MCF 10A (cell line): ENCODE measurements at regions not wholly inside any gene's neighbourhood (a gene's known extent, or its start where the extent isn't known, plus 50 kb on each side); places are given as distances from the start of the nearest gene placed in this dataset.

Source experiments
- BruUV-seq: library from RNA; stranded (reverse); fragments of 400-500 nt; replicated peaks from 2 replicates; lab custom pipeline; 2021; lab: Mats Ljungman, UMichigan
- CTCF ChIA-PET: fragments of 300-600 bp; sonication (Branson Sonifier 250); formaldehyde crosslinking; extraction: SDS; loops from one replicate; lab custom pipeline; 2021; ENCODE audit warnings: antibody characterized with exemption, inconsistent platforms; lab: Yijun Ruan, JAX
- POLR2A ChIA-PET: fragments of 300-600, 350-650 bp; sonication (Branson Sonifier 250); formaldehyde crosslinking; extraction: SDS; loops from one replicate; lab custom pipeline; 2020; ENCODE audit warnings: antibody characterized with exemption, inconsistent platforms; lab: Yijun Ruan, JAX
- DNase-seq: peaks from one replicate; pipeline ENCODE4 v3.0.0-alpha.2; 2018; ENCODE audit not compliant: unreplicated experiment
- H3K27ac Mint-ChIP-seq: one replicate; pipeline ENCODE4 v1.8.0; 2022; ENCODE audit warnings: mild to moderate bottlenecking, low read depth, mixed read lengths; ENCODE audit not compliant: unreplicated experiment
- H3K27me3 Mint-ChIP-seq: one replicate; pipeline ENCODE4 v1.8.0; 2022; ENCODE audit warnings: mixed read lengths; ENCODE audit not compliant: insufficient read depth, unreplicated experiment
- H3K36me3 Mint-ChIP-seq: one replicate; pipeline ENCODE4 v1.8.0; 2022; ENCODE audit warnings: mild to moderate bottlenecking, moderate library complexity, mixed read lengths; ENCODE audit not compliant: insufficient read depth, unreplicated experiment
- H3K4me1 Mint-ChIP-seq: one replicate; pipeline ENCODE4 v1.8.0; 2022; ENCODE audit warnings: mixed read lengths; ENCODE audit not compliant: insufficient read depth, unreplicated experiment
- H3K4me3 Mint-ChIP-seq: one replicate; pipeline ENCODE4 v1.8.0; 2022; ENCODE audit warnings: mild to moderate bottlenecking, moderate library complexity, mixed read lengths; ENCODE audit not compliant: unreplicated experiment
- H3K9me3 Mint-ChIP-seq: one replicate; pipeline ENCODE4 v1.8.0; 2022; ENCODE audit warnings: mixed read lengths; ENCODE audit not compliant: unreplicated experiment
- intact Hi-C: fragments of 100-400 bp; cut with micrococcal nuclease; formaldehyde crosslinking; loops from 2 replicates; pipeline ENCODE4 v1.14.1; 2022
- TF ChIP-seq, protein P1 (sequence below): fragments of 200-600 bp; IDR thresholded peaks from one replicate; pipeline ENCODE4 v1.8.0; 2022; ENCODE audit warnings: antibody characterized with exemption, mild to moderate bottlenecking; ENCODE audit not compliant: unreplicated experiment

GRCh38 chr10:80893256-80893655, 355.6 kb downstream of the SH2D4B start:
- H3K27me3 Mint-ChIP-seq = peaks cover 30% of the 10 kb centered on the region
- no peaks in the 10 kb centered on the region for H3K4me1 Mint-ChIP-seq
- H3K27ac Mint-ChIP-seq = no peak overlapping the region
- CTCF ChIA-PET = interaction anchor here (0.6 to 1.0 kb wide), 3 partner anchors 31 to 424 kb away, joined by 3 to 4 read pairs (median 3); no protein-coding TSS in a partner anchor
- H3K36me3 Mint-ChIP-seq = no peaks in the 10 kb centered on the region
- no peak overlapping the region for H3K4me3 Mint-ChIP-seq
- intact Hi-C loops = no loop called here
- TF ChIP-seq, protein P1, sequence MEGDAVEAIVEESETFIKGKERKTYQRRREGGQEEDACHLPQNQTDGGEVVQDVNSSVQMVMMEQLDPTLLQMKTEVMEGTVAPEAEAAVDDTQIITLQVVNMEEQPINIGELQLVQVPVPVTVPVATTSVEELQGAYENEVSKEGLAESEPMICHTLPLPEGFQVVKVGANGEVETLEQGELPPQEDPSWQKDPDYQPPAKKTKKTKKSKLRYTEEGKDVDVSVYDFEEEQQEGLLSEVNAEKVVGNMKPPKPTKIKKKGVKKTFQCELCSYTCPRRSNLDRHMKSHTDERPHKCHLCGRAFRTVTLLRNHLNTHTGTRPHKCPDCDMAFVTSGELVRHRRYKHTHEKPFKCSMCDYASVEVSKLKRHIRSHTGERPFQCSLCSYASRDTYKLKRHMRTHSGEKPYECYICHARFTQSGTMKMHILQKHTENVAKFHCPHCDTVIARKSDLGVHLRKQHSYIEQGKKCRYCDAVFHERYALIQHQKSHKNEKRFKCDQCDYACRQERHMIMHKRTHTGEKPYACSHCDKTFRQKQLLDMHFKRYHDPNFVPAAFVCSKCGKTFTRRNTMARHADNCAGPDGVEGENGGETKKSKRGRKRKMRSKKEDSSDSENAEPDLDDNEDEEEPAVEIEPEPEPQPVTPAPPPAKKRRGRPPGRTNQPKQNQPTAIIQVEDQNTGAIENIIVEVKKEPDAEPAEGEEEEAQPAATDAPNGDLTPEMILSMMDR = no peak
- POLR2A ChIA-PET = interaction anchor here (0.6 kb wide), 2 partner anchors 11 to 614 kb away, joined by 3 read pairs; no protein-coding TSS in a partner anchor
- BruUV-seq = no TSS peak
- DNase-seq = no peak
- H3K9me3 Mint-ChIP-seq = no peaks in the 10 kb centered on the region

GRCh38 chr10:80894311-80894791, 356.6 kb downstream of the SH2D4B start:
- TF ChIP-seq, protein P1 = no peak
- Mint-ChIP-seq H3K27me3 (peaks cover 30% of the 10 kb centered on the region), H3K27ac (no peak overlapping the region), H3K4me1 (no peaks in the 10 kb centered on the region), H3K36me3 (no peaks in the 10 kb centered on the region), H3K4me3 (no peak overlapping the region), H3K9me3 (no peaks in the 10 kb centered on the region)
- CTCF ChIA-PET = interaction anchor here (0.7 to 0.8 kb wide), 2 partner anchors 30 to 91 kb away, joined by 3 to 4 read pairs; no protein-coding TSS in a partner anchor
- no peak for DNase-seq
- intact Hi-C loops = no loop called here
- BruUV-seq = no TSS peak
- POLR2A ChIA-PET = no interaction called here

DNA sequence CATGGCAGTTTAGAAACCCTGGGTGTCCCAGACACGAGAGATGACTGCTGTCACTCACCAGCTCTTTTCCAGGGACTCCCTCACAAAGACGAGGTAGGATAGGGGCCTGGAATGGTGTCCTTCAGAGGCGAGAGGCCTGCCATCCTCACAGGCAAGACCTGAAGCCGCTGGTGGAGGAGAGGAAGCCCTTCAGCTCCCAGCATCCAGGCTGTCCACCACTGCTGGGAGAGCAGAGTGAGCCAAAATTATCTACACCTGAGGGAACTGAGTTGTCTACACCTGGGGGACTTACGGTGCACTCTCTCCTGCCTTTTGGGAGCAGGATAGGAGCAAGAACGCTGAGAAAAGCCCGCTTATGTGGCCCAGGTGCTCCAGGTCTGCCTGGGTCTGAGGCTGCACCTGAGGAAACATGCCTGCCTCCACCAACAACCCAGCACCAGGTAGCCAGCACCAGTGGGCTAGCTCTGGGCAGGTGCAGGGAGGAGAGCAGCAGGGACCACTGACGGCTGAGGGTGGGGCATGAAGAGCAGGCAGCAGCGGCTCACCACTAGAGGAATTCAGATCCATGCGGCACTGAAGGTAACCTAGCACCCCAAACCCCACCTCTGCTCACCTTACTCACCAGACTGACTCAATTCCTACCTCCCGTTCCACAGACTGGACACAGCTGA, 357.2 kb downstream of the SH2D4B start:
- no peaks in the 10 kb centered on the region for H3K36me3 Mint-ChIP-seq
- TF ChIP-seq, protein P1 = no peak
- no peak overlapping the region for H3K27ac Mint-ChIP-seq
- CTCF ChIA-PET = interaction anchor here (0.8 to 2.3 kb wide), 2 partner anchors 29 kb away, joined by 4 to 7 read pairs; no protein-coding TSS in a partner anchor
- intact Hi-C loops = no loop called here
- no peaks in the 10 kb centered on the region for H3K4me1 Mint-ChIP-seq
- H3K9me3 Mint-ChIP-seq = no peaks in the 10 kb centered on the region
- H3K4me3 Mint-ChIP-seq = no peak overlapping the region
- H3K27me3 Mint-ChIP-seq = peaks cover 30% of the 10 kb centered on the region
- no peak for DNase-seq
- BruUV-seq = no TSS peak
- POLR2A ChIA-PET = interaction anchor here (0.6 kb wide), 1 partner anchor 189 kb away, joined by 3 read pairs; no protein-coding TSS in a partner anchor

DNA sequence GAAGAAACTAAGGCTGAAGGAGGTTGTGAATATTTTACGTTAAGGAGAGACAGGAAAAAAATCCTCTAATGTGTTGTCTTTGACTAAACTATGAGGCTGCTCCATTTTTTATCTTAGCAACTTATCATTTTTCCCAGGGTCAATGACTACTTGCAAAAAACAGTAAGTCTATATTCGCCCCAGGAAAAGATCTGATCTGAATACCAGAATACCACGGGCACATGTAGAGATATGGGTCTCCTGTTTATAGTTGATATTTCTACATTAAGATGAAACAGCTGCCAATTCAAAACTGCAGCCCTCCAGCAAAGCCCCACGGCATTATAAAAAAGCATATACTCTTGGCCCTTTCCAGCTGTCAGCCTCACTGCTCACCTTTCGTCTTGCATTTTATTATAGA, 358.4 kb downstream of the SH2D4B start:
- TF ChIP-seq, protein P1 = no peak
- Mint-ChIP-seq H3K27ac (no peak overlapping the region), H3K4me1 (no peaks in the 10 kb centered on the region), H3K4me3 (no peak overlapping the region), H3K36me3 (no peaks in the 10 kb centered on the region), H3K9me3 (no peaks in the 10 kb centered on the region), H3K27me3 (peaks cover 30% of the 10 kb centered on the region)
- no TSS peak for BruUV-seq
- intact Hi-C loops = no loop called here
- POLR2A ChIA-PET = interaction anchor here (0.7 kb wide), 1 partner anchor 137 kb away, joined by 3 read pairs; no protein-coding TSS in a partner anchor
- DNase-seq = no peak
- CTCF ChIA-PET = interaction anchor here (2.3 kb wide), 1 partner anchor 28 kb away, joined by 7 read pairs; no protein-coding TSS in a partner anchor
